Activated T-cell treated with anti-CD3 and anti-CD28 coated beads for 24 hours (primary cell): ENCODE measurements at regions not wholly inside any gene's neighbourhood (a gene's known extent, or its start where the extent isn't known, plus 50 kb on each side); places are given as distances from the start of the nearest gene placed in this dataset.

Experiments
- DNase-seq: peaks from one replicate; pipeline ENCODE4 v3.0.0-alpha.2; 2020; ENCODE audit warnings: low read depth

- DNase-seq: no peak
Observed at GRCh38 chr20:60999250-60999649, 252.8 kb upstream of the CDH4 start.

GRCh38 chr20:61002090-61002489, 250.0 kb upstream of the CDH4 start:
- DNase-seq: no peak

GRCh38 chr20:61014491-61014890, 237.6 kb upstream of the CDH4 start:
- DNase-seq: no peak

GRCh38 chr20:61015602-61016001, 236.5 kb upstream of the CDH4 start:
- no peak for DNase-seq

GRCh38 chr20:61019322-61019721, 232.7 kb upstream of the CDH4 start:
- DNase-seq: no peak

- DNase-seq: no peak
Observed at GRCh38 chr20:61023612-61024011, 228.4 kb upstream of the CDH4 start.

GRCh38 chr20:61024390-61024789, 227.7 kb upstream of the CDH4 start:
- no peak for DNase-seq

GRCh38 chr20:61025536-61025935, 226.5 kb upstream of the CDH4 start:
- DNase-seq: no peak

- no peak for DNase-seq
Observed at GRCh38 chr20:61026173-61026572, 225.9 kb upstream of the CDH4 start.

- no peak for DNase-seq
Observed at GRCh38 chr20:61026731-61027130, 225.3 kb upstream of the CDH4 start.

GRCh38 chr20:61027218-61027617, 224.8 kb upstream of the CDH4 start:
- no peak for DNase-seq

GRCh38 chr20:61030130-61030529, 221.9 kb upstream of the CDH4 start:
- DNase-seq: no peak

GRCh38 chr20:61031101-61031830, 220.8 kb upstream of the CDH4 start:
- DNase-seq: no peak

GRCh38 chr20:61037498-61037897, 214.6 kb upstream of the CDH4 start:
- DNase-seq: no peak

- no peak for DNase-seq
Observed at GRCh38 chr20:61041481-61041880, 210.6 kb upstream of the CDH4 start.

- no peak for DNase-seq
Observed at GRCh38 chr20:61042506-61043385, 209.3 kb upstream of the CDH4 start.

GRCh38 chr20:61043681-61044080, 208.4 kb upstream of the CDH4 start:
- DNase-seq: no peak

GRCh38 chr20:61044499-61044898, 207.6 kb upstream of the CDH4 start:
- DNase-seq: no peak

- DNase-seq: no peak
Observed at GRCh38 chr20:61045091-61045490, 207.0 kb upstream of the CDH4 start.

GRCh38 chr20:61045876-61046585, 206.0 kb upstream of the CDH4 start:
- DNase-seq: no peak

- DNase-seq: no peak
Observed at GRCh38 chr20:61046721-61047351, 205.2 kb upstream of the CDH4 start.

- DNase-seq: no peak
Observed at GRCh38 chr20:61047515-61047914, 204.5 kb upstream of the CDH4 start.
